ENCODE measurements at regions not wholly inside any gene's neighbourhood (a gene's known extent, or its start where the extent isn't known, plus 50 kb on each side); places are given as distances from the start of the nearest gene placed in this dataset.
"Not testable (repeated sequence)": the region's sequence is repeated elsewhere in the genome, so short reads cannot be mapped to it uniquely, and the experiment has no call there.

GRCh38 chr18:56489893-56490292 is 148.5 kb downstream of the TXNL1 start:
- no peak for DNase-seq (ENCODE audit: low read depth)

GRCh38 chr18:56488739-56489138 is 149.7 kb downstream of the TXNL1 start:
- no peak for DNase-seq (ENCODE audit: low read depth)

GRCh38 chr18:56487801-56488200 is 150.6 kb downstream of the TXNL1 start:
- DNase-seq (ENCODE audit: low read depth) = no peak

GRCh38 chr18:56483386-56483785 is 155.0 kb downstream of the TXNL1 start:
- no peak for DNase-seq (ENCODE audit: low read depth)

- not testable (repeated sequence) for DNase-seq (ENCODE audit: low read depth)
Observed at GRCh38 chr18:56482813-56483212, 155.6 kb downstream of the TXNL1 start.

GRCh38 chr18:56481751-56482150 is 156.6 kb downstream of the TXNL1 start:
- no peak for DNase-seq (ENCODE audit: low read depth)

GRCh38 chr18:56479841-56480240 is 158.6 kb downstream of the TXNL1 start:
- DNase-seq (ENCODE audit: low read depth) = no peak

GRCh38 chr18:56475250-56475649 is 163.1 kb downstream of the TXNL1 start:
- DNase-seq (ENCODE audit: low read depth) = peak; percentile 32

- no peak for DNase-seq (ENCODE audit: low read depth)
Observed at GRCh38 chr18:56473400-56474024, 164.9 kb downstream of the TXNL1 start.

GRCh38 chr18:56470406-56471351 is 167.7 kb downstream of the TXNL1 start:
- DNase-seq (ENCODE audit: low read depth) = no peak

- DNase-seq (ENCODE audit: low read depth) = peak; percentile 36
Observed at GRCh38 chr18:56469582-56469981, 168.8 kb downstream of the TXNL1 start.

- DNase-seq (ENCODE audit: low read depth) = no peak
Observed at GRCh38 chr18:56468396-56468795, 170.0 kb downstream of the TXNL1 start.

GRCh38 chr18:56462276-56462675 is 176.1 kb downstream of the TXNL1 start:
- DNase-seq (ENCODE audit: low read depth) = no peak

GRCh38 chr18:56461151-56461550 is 177.2 kb downstream of the TXNL1 start:
- DNase-seq (ENCODE audit: low read depth) = no peak

- no peak for DNase-seq (ENCODE audit: low read depth)
Observed at GRCh38 chr18:56460581-56460980, 177.8 kb downstream of the TXNL1 start.

GRCh38 chr18:56458770-56459712 is 179.4 kb downstream of the TXNL1 start:
- no peak for DNase-seq (ENCODE audit: low read depth)

- DNase-seq (ENCODE audit: low read depth) = no peak
Observed at GRCh38 chr18:56455874-56456273, 182.5 kb downstream of the TXNL1 start.

- no peak for DNase-seq (ENCODE audit: low read depth)
Observed at GRCh38 chr18:56455141-56455540, 183.3 kb downstream of the TXNL1 start.

GRCh38 chr18:56453631-56454030 is 184.8 kb downstream of the TXNL1 start:
- no peak for DNase-seq (ENCODE audit: low read depth)

- DNase-seq (ENCODE audit: low read depth) = no peak
Observed at GRCh38 chr18:56451188-56451587, 187.2 kb downstream of the TXNL1 start.

GRCh38 chr18:56448751-56449150 is 189.6 kb downstream of the TXNL1 start:
- DNase-seq (ENCODE audit: low read depth) = no peak

- no peak for DNase-seq (ENCODE audit: low read depth)
Observed at GRCh38 chr18:56445422-56445821, 193.0 kb downstream of the TXNL1 start.
